ENCODE measurements at regions not wholly inside any gene's neighbourhood (a gene's known extent, or its start where the extent isn't known, plus 50 kb on each side); places are given as distances from the start of the nearest gene placed in this dataset.

GRCh38 chr5:60365001-60365400 is 335.0 kb downstream of the DEPDC1B start:
- Mint-ChIP-seq H3K27ac (no peak overlapping the region), H3K27me3 (no peaks in the 10 kb centered on the region)

GRCh38 chr5:60362158-60362557 is 337.8 kb downstream of the DEPDC1B start:
- Mint-ChIP-seq H3K4me3 (no peak overlapping the region), H3K36me3 (ENCODE audit: low read depth) (no peaks in the 10 kb centered on the region), H3K27me3 (no peaks in the 10 kb centered on the region), H3K4me1 (no peaks in the 10 kb centered on the region), H3K27ac (no peak overlapping the region), H3K9me3 (no peaks in the 10 kb centered on the region)
- no peak for DNase-seq
- CTCF ChIA-PET = no interaction called here
- POLR2A ChIA-PET = no interaction called here

More at GRCh38 chr5:60365001-60365400, 335.0 kb downstream of the DEPDC1B start:
- Mint-ChIP-seq H3K9me3 (no peaks in the 10 kb centered on the region), H3K36me3 (ENCODE audit: low read depth) (no peaks in the 10 kb centered on the region), H3K4me1 (no peaks in the 10 kb centered on the region), H3K4me3 (no peak overlapping the region)
- ChIA-PET POLR2A (no interaction called here), CTCF (no interaction called here)
- no peak for DNase-seq

- H3K36me3 Mint-ChIP-seq (ENCODE audit: low read depth) = no peaks in the 10 kb centered on the region
- CTCF ChIA-PET = no interaction called here
- POLR2A ChIA-PET = no interaction called here
Observed at GRCh38 chr5:60360355-60360754, 339.6 kb downstream of the DEPDC1B start.

GRCh38 chr5:60357302-60357701 is 342.7 kb downstream of the DEPDC1B start:
- no peaks in the 10 kb centered on the region for H3K36me3 Mint-ChIP-seq (ENCODE audit: low read depth)
- DNase-seq = no peak
- ChIA-PET CTCF (interaction anchor here (0.6 kb wide), 1 partner anchor 569 kb away, joined by 3 read pairs; no protein-coding TSS in a partner anchor), POLR2A (no interaction called here)
- no peaks in the 10 kb centered on the region for H3K9me3 Mint-ChIP-seq
- H3K4me3 Mint-ChIP-seq = no peak overlapping the region
- no peaks in the 10 kb centered on the region for H3K27me3 Mint-ChIP-seq
- no peak overlapping the region for H3K27ac Mint-ChIP-seq
- H3K4me1 Mint-ChIP-seq = no peaks in the 10 kb centered on the region

More at GRCh38 chr5:60360355-60360754, 339.6 kb downstream of the DEPDC1B start:
- no peaks in the 10 kb centered on the region for H3K4me1 Mint-ChIP-seq
- H3K9me3 Mint-ChIP-seq = no peaks in the 10 kb centered on the region
- no peak for DNase-seq
- no peak overlapping the region for H3K4me3 Mint-ChIP-seq
- no peak overlapping the region for H3K27ac Mint-ChIP-seq
- H3K27me3 Mint-ChIP-seq = no peaks in the 10 kb centered on the region

- no peaks in the 10 kb centered on the region for H3K9me3 Mint-ChIP-seq
- H3K27ac Mint-ChIP-seq = no peak overlapping the region
- no peaks in the 10 kb centered on the region for H3K4me1 Mint-ChIP-seq
- DNase-seq = no peak
- POLR2A ChIA-PET = no interaction called here
- H3K36me3 Mint-ChIP-seq (ENCODE audit: low read depth) = no peaks in the 10 kb centered on the region
- H3K4me3 Mint-ChIP-seq = no peak overlapping the region
- H3K27me3 Mint-ChIP-seq = no peaks in the 10 kb centered on the region
- CTCF ChIA-PET = interaction anchor here (0.6 kb wide), 1 partner anchor 569 kb away, joined by 3 read pairs; no protein-coding TSS in a partner anchor
Observed at GRCh38 chr5:60356745-60357144, 343.2 kb downstream of the DEPDC1B start.

GRCh38 chr5:60355181-60355580 is 344.8 kb downstream of the DEPDC1B start:
- Mint-ChIP-seq H3K36me3 (ENCODE audit: low read depth) (no peaks in the 10 kb centered on the region), H3K4me3 (no peak overlapping the region), H3K27ac (no peak overlapping the region), H3K27me3 (no peaks in the 10 kb centered on the region), H3K9me3 (no peaks in the 10 kb centered on the region), H3K4me1 (no peaks in the 10 kb centered on the region)
- POLR2A ChIA-PET = no interaction called here
- CTCF ChIA-PET = no interaction called here
- DNase-seq = no peak

- DNase-seq = no peak
- Mint-ChIP-seq H3K27ac (no peak overlapping the region), H3K4me3 (no peak overlapping the region), H3K27me3 (no peaks in the 10 kb centered on the region), H3K4me1 (no peaks in the 10 kb centered on the region), H3K9me3 (no peaks in the 10 kb centered on the region), H3K36me3 (ENCODE audit: low read depth) (no peaks in the 10 kb centered on the region)
- POLR2A ChIA-PET = no interaction called here
- CTCF ChIA-PET = no interaction called here
Observed at GRCh38 chr5:60354311-60354710, 345.7 kb downstream of the DEPDC1B start.

- H3K4me3 Mint-ChIP-seq = no peak overlapping the region
- no peak overlapping the region for H3K27ac Mint-ChIP-seq
- CTCF ChIA-PET = no interaction called here
- H3K4me1 Mint-ChIP-seq = no peaks in the 10 kb centered on the region
- no peaks in the 10 kb centered on the region for H3K9me3 Mint-ChIP-seq
- POLR2A ChIA-PET = no interaction called here
- H3K27me3 Mint-ChIP-seq = no peaks in the 10 kb centered on the region
- H3K36me3 Mint-ChIP-seq (ENCODE audit: low read depth) = no peaks in the 10 kb centered on the region
- no peak for DNase-seq
Observed at GRCh38 chr5:60352992-60353599, 346.9 kb downstream of the DEPDC1B start.

GRCh38 chr5:60350794-60351193 is 349.2 kb downstream of the DEPDC1B start:
- no peak for DNase-seq
- no peaks in the 10 kb centered on the region for H3K27me3 Mint-ChIP-seq
- ChIA-PET CTCF (no interaction called here), POLR2A (no interaction called here)
- H3K4me3 Mint-ChIP-seq = no peak overlapping the region
- no peaks in the 10 kb centered on the region for H3K36me3 Mint-ChIP-seq (ENCODE audit: low read depth)
- H3K9me3 Mint-ChIP-seq = no peaks in the 10 kb centered on the region
- H3K27ac Mint-ChIP-seq = no peak overlapping the region
- H3K4me1 Mint-ChIP-seq = no peaks in the 10 kb centered on the region

- Mint-ChIP-seq H3K4me3 (no peak overlapping the region), H3K9me3 (no peaks in the 10 kb centered on the region), H3K36me3 (ENCODE audit: low read depth) (no peaks in the 10 kb centered on the region), H3K27ac (no peak overlapping the region), H3K4me1 (no peaks in the 10 kb centered on the region), H3K27me3 (no peaks in the 10 kb centered on the region)
- ChIA-PET POLR2A (no interaction called here), CTCF (no interaction called here)
- no peak for DNase-seq
Observed at GRCh38 chr5:60349891-60350415, 350.0 kb downstream of the DEPDC1B start.

GRCh38 chr5:60346393-60346792 is 353.6 kb downstream of the DEPDC1B start:
- no peaks in the 10 kb centered on the region for H3K36me3 Mint-ChIP-seq (ENCODE audit: low read depth)
- no peaks in the 10 kb centered on the region for H3K9me3 Mint-ChIP-seq
- POLR2A ChIA-PET = no interaction called here
- DNase-seq = no peak
- H3K27me3 Mint-ChIP-seq = no peaks in the 10 kb centered on the region
- H3K27ac Mint-ChIP-seq = no peak overlapping the region
- no peak overlapping the region for H3K4me3 Mint-ChIP-seq
- CTCF ChIA-PET = no interaction called here
- no peaks in the 10 kb centered on the region for H3K4me1 Mint-ChIP-seq

- Mint-ChIP-seq H3K4me1 (no peaks in the 10 kb centered on the region), H3K9me3 (no peaks in the 10 kb centered on the region), H3K27me3 (no peaks in the 10 kb centered on the region), H3K27ac (no peak overlapping the region), H3K36me3 (ENCODE audit: low read depth) (no peaks in the 10 kb centered on the region), H3K4me3 (no peak overlapping the region)
- DNase-seq = no peak
- ChIA-PET CTCF (no interaction called here), POLR2A (no interaction called here)
Observed at GRCh38 chr5:60343102-60343501, 356.9 kb downstream of the DEPDC1B start.

- H3K27me3 Mint-ChIP-seq = no peaks in the 10 kb centered on the region
- H3K27ac Mint-ChIP-seq = no peak overlapping the region
- H3K9me3 Mint-ChIP-seq = no peaks in the 10 kb centered on the region
- ChIA-PET POLR2A (no interaction called here), CTCF (no interaction called here)
- no peak overlapping the region for H3K4me3 Mint-ChIP-seq
- H3K4me1 Mint-ChIP-seq = no peaks in the 10 kb centered on the region
- no peak for DNase-seq
- H3K36me3 Mint-ChIP-seq (ENCODE audit: low read depth) = no peaks in the 10 kb centered on the region
Observed at GRCh38 chr5:60340965-60341471, 358.9 kb downstream of the DEPDC1B start.

GRCh38 chr5:60340326-60340725 is 359.6 kb downstream of the DEPDC1B start:
- Mint-ChIP-seq H3K36me3 (ENCODE audit: low read depth) (no peaks in the 10 kb centered on the region), H3K4me1 (no peaks in the 10 kb centered on the region), H3K4me3 (no peak overlapping the region), H3K27ac (no peak overlapping the region), H3K27me3 (no peaks in the 10 kb centered on the region), H3K9me3 (no peaks in the 10 kb centered on the region)
- POLR2A ChIA-PET = no interaction called here
- no peak for DNase-seq
- CTCF ChIA-PET = no interaction called here

All from activated CD4-positive, alpha-beta T cell treated with anti-CD3 and anti-CD28 coated beads, Interleukin-2, amount 10 ng/mL, durations not matched to agents 7 days and 5 days (primary cell).